AG04450 (cell line): ENCODE measurements at regions not wholly inside any gene's neighbourhood (a gene's known extent, or its start where the extent isn't known, plus 50 kb on each side); places are given as distances from the start of the nearest gene placed in this dataset.
A peak's percentile ranks its signal among the peaks of the same experiment; 100 is the strongest.

Experiments
- CTCF ChIA-PET: fragments of 300-600, 350-600 bp; formaldehyde crosslinking; extraction: SDS; loops from one replicate; lab custom pipeline; 2022; ENCODE audit warnings: antibody characterized with exemption, inconsistent platforms; lab: Charles Lee
- POLR2A ChIA-PET: fragments of 350-600 bp; formaldehyde crosslinking; extraction: SDS; loops from one replicate; lab custom pipeline; 2021; ENCODE audit warnings: antibody characterized with exemption, inconsistent platforms; lab: Yijun Ruan, JAX
- DNase-seq: peaks from one replicate; pipeline ENCODE4 v3.0.0-alpha.2; 2011; ENCODE audit warnings: low read depth, low spot score
- H3K27ac ChIP-seq: one replicate; pipeline ENCODE4 v1.5.1; 2012; ENCODE audit warnings: low read depth, low read length, control low read depth
- H3K27me3 ChIP-seq: one replicate; pipeline ENCODE4 v1.6.0; 2012; ENCODE audit warnings: low read length; ENCODE audit not compliant: control insufficient read depth, insufficient read depth
- H3K4me3 ChIP-seq: 2 replicates; pipeline ENCODE4 v1.5.1; 2011; ENCODE audit warnings: mild to moderate bottlenecking, low read depth, low read length, control low read depth
- H3K9me3 ChIP-seq: 2 replicates; pipeline ENCODE4 v1.5.1; 2012; ENCODE audit warnings: low read length; ENCODE audit not compliant: control insufficient read depth, insufficient read depth
- CTCF ChIP-seq: IDR thresholded peaks from 2 replicates; pipeline ENCODE4 v1.5.1; 2011; ENCODE audit warnings: low read depth, low read length, control low read depth, inconsistent platforms

GRCh38 chr6:139539852-139540251 lies 165.4 kb upstream of the CITED2 start:
- CTCF ChIA-PET: no interaction called here
- no peak for TF ChIP-seq CTCF

GRCh38 chr6:139538366-139538765 lies 163.9 kb upstream of the CITED2 start:
- Histone ChIP-seq H3K27me3 (no peaks in the 10 kb centered on the region), H3K27ac (no peak overlapping the region), H3K9me3 (no peaks in the 10 kb centered on the region), H3K4me3 (no peak overlapping the region)
- no peak for DNase-seq
- ChIA-PET POLR2A (no interaction called here), CTCF (no interaction called here)
- TF ChIP-seq CTCF: no peak

More at GRCh38 chr6:139539852-139540251, 165.4 kb upstream of the CITED2 start:
- peak overlapping the region; percentile 93 for H3K27ac ChIP-seq
- no peak overlapping the region for H3K4me3 ChIP-seq
- DNase-seq: peak; percentile 95
- H3K27me3 ChIP-seq: no peaks in the 10 kb centered on the region
- POLR2A ChIA-PET: interaction anchor here (0.8 to 1.4 kb wide), 2 partner anchors 48 to 165 kb away, joined by 3 to 19 read pairs; partner anchors contain the start of gene CITED2
- peaks cover 2% of the 10 kb centered on the region; the same call in 1 of the 2 replicates for H3K9me3 ChIP-seq

GRCh38 chr6:139536751-139537617 lies 162.5 kb upstream of the CITED2 start:
- ChIA-PET POLR2A (interaction anchor here (1.2 to 4.2 kb wide), 2 partner anchors 51 to 162 kb away, joined by 3 to 19 read pairs; partner anchors contain the start of gene CITED2), CTCF (no interaction called here)
- H3K27me3 ChIP-seq: no peaks in the 10 kb centered on the region
- no peak for DNase-seq
- no peak overlapping the region for H3K4me3 ChIP-seq
- H3K9me3 ChIP-seq: no peaks in the 10 kb centered on the region
- TF ChIP-seq CTCF: no peak
- H3K27ac ChIP-seq: no peak overlapping the region

GRCh38 chr6:139534472-139535115 lies 160.1 kb upstream of the CITED2 start:
- no peak for DNase-seq
- POLR2A ChIA-PET: interaction anchor here (4.2 kb wide), 1 partner anchor 160 kb away, joined by 19 read pairs; the partner anchor contains the start of gene CITED2
- CTCF ChIA-PET: interaction anchor here (0.6 kb wide), 1 partner anchor 426 kb away, joined by 4 read pairs; no protein-coding TSS in a partner anchor
- Histone ChIP-seq H3K27ac (no peak overlapping the region), H3K9me3 (no peaks in the 10 kb centered on the region), H3K27me3 (no peaks in the 10 kb centered on the region), H3K4me3 (no peak overlapping the region)
- no peak for TF ChIP-seq CTCF
